Chondrocyte (in vitro differentiated cells): ENCODE measurements at regions not wholly inside any gene's neighbourhood (a gene's known extent, or its start where the extent isn't known, plus 50 kb on each side); places are given as distances from the start of the nearest gene placed in this dataset.

Source experiments
- DNase-seq: peaks from one replicate; pipeline ENCODE4 v3.0.0; 2021; ENCODE audit warnings: mixed read lengths, low spot score
- H3K27ac Mint-ChIP-seq: one replicate; pipeline ENCODE4 v1.8.0; 2021; ENCODE audit warnings: mild to moderate bottlenecking, moderate library complexity, mixed read lengths; ENCODE audit not compliant: unreplicated experiment
- H3K27me3 Mint-ChIP-seq: 2 replicates; pipeline ENCODE4 v1.8.0; 2021; ENCODE audit warnings: low read depth, mixed read lengths
- H3K36me3 Mint-ChIP-seq: 2 replicates; pipeline ENCODE4 v1.8.0; 2021; ENCODE audit warnings: low read depth, mixed read lengths
- H3K4me1 Mint-ChIP-seq: 2 replicates; pipeline ENCODE4 v1.8.0; 2021; ENCODE audit warnings: low read depth, mild to moderate bottlenecking, mixed read lengths
- H3K4me3 Mint-ChIP-seq: one replicate; pipeline ENCODE4 v1.8.0; 2021; ENCODE audit warnings: mild to moderate bottlenecking, moderate library complexity, mixed read lengths; ENCODE audit not compliant: unreplicated experiment
- H3K9me3 Mint-ChIP-seq: 2 replicates; pipeline ENCODE4 v1.8.0; 2021; ENCODE audit warnings: low read depth, mixed read lengths
- CTCF ChIP-seq: fragments of 200-600 bp; sonication (generic); IDR thresholded peaks from 2 replicates; pipeline ENCODE4 v1.5.0; 2021; ENCODE audit warnings: antibody characterized with exemption, mild to moderate bottlenecking, moderate library complexity

- Mint-ChIP-seq H3K36me3 (no peaks in the 10 kb centered on the region), H3K27ac (no peak overlapping the region), H3K4me1 (peaks cover 6% of the 10 kb centered on the region), H3K27me3 (peaks cover 4% of the 10 kb centered on the region), H3K4me3 (no peak overlapping the region), H3K9me3 (no peaks in the 10 kb centered on the region)
- TF ChIP-seq CTCF = no peak
- DNase-seq = no peak
These were observed 1010.4 kb downstream of the ADGRL3 start for GRCh38 chr4:62210486-62210885.

GRCh38 chr4:62209757-62210485, 1009.8 kb downstream of the ADGRL3 start:
- DNase-seq = no peak
- H3K27ac Mint-ChIP-seq = no peak overlapping the region
- no peaks in the 10 kb centered on the region for H3K9me3 Mint-ChIP-seq
- H3K36me3 Mint-ChIP-seq = no peaks in the 10 kb centered on the region
- H3K4me3 Mint-ChIP-seq = no peak overlapping the region
- H3K4me1 Mint-ChIP-seq = peaks cover 6% of the 10 kb centered on the region
- H3K27me3 Mint-ChIP-seq = peaks cover 3% of the 10 kb centered on the region
- TF ChIP-seq CTCF = no peak

- Mint-ChIP-seq H3K4me3 (no peak overlapping the region), H3K36me3 (no peaks in the 10 kb centered on the region), H3K27me3 (no peaks in the 10 kb centered on the region), H3K27ac (no peak overlapping the region), H3K4me1 (peaks cover 6% of the 10 kb centered on the region), H3K9me3 (no peaks in the 10 kb centered on the region)
- DNase-seq = no peak
- no peak for TF ChIP-seq CTCF
These were observed 1008.8 kb downstream of the ADGRL3 start for GRCh38 chr4:62208921-62209320.

- H3K27ac Mint-ChIP-seq = no peak overlapping the region
- H3K27me3 Mint-ChIP-seq = no peaks in the 10 kb centered on the region
- no peak for DNase-seq
- no peaks in the 10 kb centered on the region for H3K36me3 Mint-ChIP-seq
- H3K4me3 Mint-ChIP-seq = no peak overlapping the region
- peaks cover 12% of the 10 kb centered on the region for H3K4me1 Mint-ChIP-seq
- no peak for TF ChIP-seq CTCF
- H3K9me3 Mint-ChIP-seq = no peaks in the 10 kb centered on the region
These were observed 1004.0 kb downstream of the ADGRL3 start for GRCh38 chr4:62204136-62204535.

GRCh38 chr4:62199291-62199810, 999.2 kb downstream of the ADGRL3 start:
- DNase-seq = no peak
- peaks cover 12% of the 10 kb centered on the region for H3K4me1 Mint-ChIP-seq
- H3K9me3 Mint-ChIP-seq = no peaks in the 10 kb centered on the region
- TF ChIP-seq CTCF = no peak
- H3K27me3 Mint-ChIP-seq = no peaks in the 10 kb centered on the region
- H3K4me3 Mint-ChIP-seq = no peak overlapping the region
- H3K27ac Mint-ChIP-seq = no peak overlapping the region
- H3K36me3 Mint-ChIP-seq = no peaks in the 10 kb centered on the region
